Loucy (cell line): ENCODE measurements at regions not wholly inside any gene's neighbourhood (a gene's known extent, or its start where the extent isn't known, plus 50 kb on each side); places are given as distances from the start of the nearest gene placed in this dataset.

ENCODE experiments used
- EZH2phosphoT487 ChIP-seq: fragments of 200-600 bp; IDR thresholded peaks from 2 replicates; pipeline ENCODE4 v1.6.1; 2018; ENCODE audit warnings: antibody characterized with exemption, mild to moderate bottlenecking, moderate library complexity, borderline replicate concordance
- TF ChIP-seq, protein P1 (sequence below): fragments of 200-600 bp; sonication (generic); conservative IDR thresholded peaks from 2 replicates; pipeline ENCODE4 v1.5.1; 2014; ENCODE audit warnings: mild to moderate bottlenecking, antibody characterized with exemption, low read length

DNA sequence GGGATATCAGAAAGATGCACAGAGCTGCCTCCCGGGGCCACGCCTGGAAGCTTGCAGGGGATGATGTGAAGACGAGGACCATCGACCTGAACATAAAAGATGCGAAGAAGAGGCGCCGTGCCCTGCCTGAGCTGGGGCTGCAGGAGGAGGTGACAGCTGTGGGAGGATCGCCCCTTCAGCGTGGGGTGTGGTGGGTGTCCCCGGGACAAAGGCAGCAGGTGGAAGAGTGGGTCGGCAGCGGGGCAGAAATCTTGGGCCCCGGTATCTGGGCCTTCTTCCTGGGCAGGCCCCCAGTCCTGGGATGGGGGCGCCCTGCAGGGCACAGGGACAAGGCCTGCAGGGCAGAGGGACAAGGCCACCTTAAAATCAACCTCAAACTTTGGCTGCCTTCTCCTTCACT, 134.9 kb downstream of the OR13A1 start:
- TF ChIP-seq, protein P1, sequence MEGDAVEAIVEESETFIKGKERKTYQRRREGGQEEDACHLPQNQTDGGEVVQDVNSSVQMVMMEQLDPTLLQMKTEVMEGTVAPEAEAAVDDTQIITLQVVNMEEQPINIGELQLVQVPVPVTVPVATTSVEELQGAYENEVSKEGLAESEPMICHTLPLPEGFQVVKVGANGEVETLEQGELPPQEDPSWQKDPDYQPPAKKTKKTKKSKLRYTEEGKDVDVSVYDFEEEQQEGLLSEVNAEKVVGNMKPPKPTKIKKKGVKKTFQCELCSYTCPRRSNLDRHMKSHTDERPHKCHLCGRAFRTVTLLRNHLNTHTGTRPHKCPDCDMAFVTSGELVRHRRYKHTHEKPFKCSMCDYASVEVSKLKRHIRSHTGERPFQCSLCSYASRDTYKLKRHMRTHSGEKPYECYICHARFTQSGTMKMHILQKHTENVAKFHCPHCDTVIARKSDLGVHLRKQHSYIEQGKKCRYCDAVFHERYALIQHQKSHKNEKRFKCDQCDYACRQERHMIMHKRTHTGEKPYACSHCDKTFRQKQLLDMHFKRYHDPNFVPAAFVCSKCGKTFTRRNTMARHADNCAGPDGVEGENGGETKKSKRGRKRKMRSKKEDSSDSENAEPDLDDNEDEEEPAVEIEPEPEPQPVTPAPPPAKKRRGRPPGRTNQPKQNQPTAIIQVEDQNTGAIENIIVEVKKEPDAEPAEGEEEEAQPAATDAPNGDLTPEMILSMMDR, result no peak
- TF ChIP-seq EZH2phosphoT487, result no peak
